HUES6 (cell line): ENCODE measurements at regions not wholly inside any gene's neighbourhood (a gene's known extent, or its start where the extent isn't known, plus 50 kb on each side); places are given as distances from the start of the nearest gene placed in this dataset.

Experiments
- H3K27ac ChIP-seq: 2 replicates; pipeline ENCODE4 v1.7.0; 2013; ENCODE audit warnings: low read depth, mild to moderate bottlenecking, low read length, inconsistent platforms
- H3K27me3 ChIP-seq: 2 replicates; pipeline ENCODE4 v1.6.1; 2013; ENCODE audit warnings: low read length; ENCODE audit not compliant: control insufficient read depth, insufficient read depth
- H3K36me3 ChIP-seq: 2 replicates; pipeline ENCODE4 v1.6.1; 2013; ENCODE audit warnings: low read length; ENCODE audit not compliant: control insufficient read depth, insufficient read depth
- H3K4me1 ChIP-seq: 2 replicates; pipeline ENCODE4 v1.6.1; 2013; ENCODE audit warnings: low read length; ENCODE audit not compliant: control insufficient read depth, insufficient read depth
- H3K4me3 ChIP-seq: 2 replicates; pipeline ENCODE4 v1.5.1; 2013; ENCODE audit warnings: low read depth, low read length
- H3K9ac ChIP-seq: one replicate; pipeline ENCODE4 v1.6.1; 2013; ENCODE audit warnings: mild to moderate bottlenecking, low read length
- H3K9me3 ChIP-seq: 2 replicates; pipeline ENCODE4 v1.6.1; 2013; ENCODE audit warnings: low read depth, low read length; ENCODE audit not compliant: control insufficient read depth, insufficient read depth

DNA sequence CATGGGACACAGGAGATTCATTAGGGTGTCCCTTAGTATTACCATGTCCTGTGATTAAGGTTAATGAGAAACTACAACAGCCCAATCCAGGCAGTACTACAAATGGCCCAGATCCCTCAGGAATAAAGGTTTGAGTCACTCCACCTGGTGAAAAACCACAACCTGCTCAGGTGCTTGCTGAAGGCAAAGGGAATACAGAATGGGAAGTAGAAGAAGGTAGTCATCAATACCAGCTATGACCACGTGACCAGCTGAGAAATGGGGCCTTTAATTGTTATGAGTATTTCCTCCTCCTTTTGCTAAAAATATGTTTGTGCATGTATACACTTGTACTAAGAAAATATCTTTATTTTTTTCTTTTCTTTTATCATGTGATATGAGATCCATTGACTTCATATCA, 91.1 kb upstream of the ADAMTS5 start:
- H3K27ac ChIP-seq = no peak overlapping the region
- H3K4me3 ChIP-seq = no peak overlapping the region
- no peak overlapping the region for H3K9ac ChIP-seq
- H3K36me3 ChIP-seq = no peaks in the 10 kb centered on the region
- H3K27me3 ChIP-seq = no peaks in the 10 kb centered on the region
- H3K4me1 ChIP-seq = no peaks in the 10 kb centered on the region
- H3K9me3 ChIP-seq = peaks cover 12% of the 10 kb centered on the region

DNA sequence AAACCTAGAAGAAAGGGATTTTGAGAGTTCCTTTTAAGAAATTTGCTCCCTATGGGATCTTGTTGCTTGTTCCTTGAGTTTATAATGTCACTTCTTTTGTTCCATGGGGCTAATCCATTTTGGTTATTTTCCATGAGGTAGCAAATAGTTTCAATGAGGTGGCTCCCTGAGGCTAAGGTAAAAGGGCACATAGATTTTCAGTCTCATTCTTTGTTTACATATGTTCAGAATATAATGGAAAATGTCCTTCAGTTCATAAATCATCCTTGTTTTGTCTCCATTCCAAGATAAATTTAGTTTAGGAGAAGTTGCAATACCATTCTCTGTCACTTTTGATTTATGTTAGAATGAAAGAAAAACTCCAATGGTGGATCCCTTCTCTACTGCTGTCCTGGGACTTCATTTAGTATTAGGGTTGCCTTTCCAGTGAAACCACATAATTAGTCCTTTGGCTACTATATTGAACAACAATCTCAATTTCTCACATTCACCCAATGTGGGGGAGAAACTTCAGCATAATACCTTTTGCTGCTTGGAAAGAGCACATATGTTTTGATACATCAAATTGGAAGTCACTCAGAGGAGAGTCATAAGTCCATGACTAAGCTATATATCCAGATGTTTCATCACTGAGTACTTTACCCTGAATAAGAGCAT, 80.9 kb upstream of the ADAMTS5 start:
- Histone ChIP-seq H3K4me1 (no peaks in the 10 kb centered on the region), H3K9me3 (no peaks in the 10 kb centered on the region), H3K9ac (no peak overlapping the region), H3K27me3 (no peaks in the 10 kb centered on the region), H3K27ac (no peak overlapping the region), H3K36me3 (no peaks in the 10 kb centered on the region), H3K4me3 (no peak overlapping the region)

DNA sequence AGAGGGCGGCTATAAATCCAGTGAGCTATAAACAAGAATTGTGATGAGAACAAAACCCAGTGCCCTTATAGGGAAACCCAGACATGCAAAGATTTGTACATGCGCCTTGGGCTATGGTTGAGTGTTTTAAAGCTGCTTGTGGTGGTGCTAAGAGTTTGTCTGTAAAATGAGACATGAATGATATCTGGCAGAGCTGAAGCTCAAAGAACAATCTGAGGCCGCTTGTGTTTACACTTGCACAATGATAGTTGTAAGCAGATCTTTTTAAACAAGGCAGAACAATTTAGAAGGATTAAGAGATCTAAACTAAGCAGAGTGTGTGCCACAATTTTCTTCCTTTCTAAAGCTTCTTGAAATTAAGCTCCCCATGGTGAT, 80.4 kb upstream of the ADAMTS5 start:
- H3K4me3 ChIP-seq = no peak overlapping the region
- H3K36me3 ChIP-seq = no peaks in the 10 kb centered on the region
- H3K27me3 ChIP-seq = no peaks in the 10 kb centered on the region
- no peaks in the 10 kb centered on the region for H3K9me3 ChIP-seq
- H3K9ac ChIP-seq = no peak overlapping the region
- no peak overlapping the region for H3K27ac ChIP-seq
- no peaks in the 10 kb centered on the region for H3K4me1 ChIP-seq

DNA sequence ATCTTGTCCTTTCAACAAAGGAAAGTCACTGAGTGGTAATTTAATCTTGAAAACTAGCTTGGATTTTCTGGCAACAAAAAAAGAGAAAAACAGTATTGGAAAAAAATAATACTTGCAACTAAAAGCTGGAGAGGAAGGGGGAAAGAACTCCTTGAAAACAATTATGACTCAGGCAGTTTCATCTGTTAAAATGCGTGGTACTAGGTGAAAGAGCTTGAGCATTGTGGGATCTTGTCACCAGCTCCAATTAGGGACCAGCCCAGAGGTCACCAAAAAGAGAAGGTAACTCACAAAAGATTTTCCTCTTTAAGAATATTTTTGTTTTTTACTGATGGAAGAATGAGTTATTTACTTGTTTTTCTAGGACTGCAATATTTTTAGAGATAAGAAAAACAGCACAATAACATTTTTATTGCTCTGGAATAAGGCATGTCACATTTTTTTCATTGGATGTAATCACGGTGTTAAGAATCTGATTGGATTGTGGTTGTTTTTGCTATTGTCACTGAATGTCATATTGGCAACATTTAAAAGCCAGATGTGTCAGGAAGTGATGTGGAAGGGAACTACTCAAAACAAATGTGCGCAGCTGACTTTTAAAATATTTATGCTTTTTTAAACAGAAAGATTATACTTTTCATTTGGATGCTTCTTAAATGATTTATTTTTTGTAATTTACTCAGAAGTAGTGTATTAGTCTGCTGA, 78.5 kb upstream of the ADAMTS5 start:
- Histone ChIP-seq H3K4me3 (no peak overlapping the region), H3K36me3 (no peaks in the 10 kb centered on the region), H3K4me1 (no peaks in the 10 kb centered on the region), H3K27me3 (no peaks in the 10 kb centered on the region), H3K9me3 (no peaks in the 10 kb centered on the region), H3K27ac (no peak overlapping the region), H3K9ac (no peak overlapping the region)

DNA sequence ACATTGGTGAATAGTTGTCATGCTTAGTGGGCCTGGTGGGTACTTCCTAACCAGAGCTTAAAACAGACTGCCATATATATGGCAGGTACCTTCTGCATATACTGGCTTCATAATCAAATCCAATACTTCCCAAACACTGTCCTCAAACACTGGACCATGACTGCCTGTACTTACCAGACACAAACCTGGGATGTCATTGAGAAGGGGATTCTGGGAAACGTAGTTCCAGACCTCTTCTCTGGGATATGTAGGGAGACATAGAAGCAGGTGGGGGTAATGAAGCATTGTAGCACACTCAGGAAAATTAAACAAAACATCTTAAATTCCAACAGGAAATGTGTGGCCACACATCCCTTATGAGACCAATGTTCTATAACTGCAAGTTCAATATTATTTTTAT, 76.5 kb upstream of the ADAMTS5 start:
- no peak overlapping the region for H3K9ac ChIP-seq
- H3K27me3 ChIP-seq = no peaks in the 10 kb centered on the region
- no peak overlapping the region for H3K4me3 ChIP-seq
- no peaks in the 10 kb centered on the region for H3K36me3 ChIP-seq
- no peak overlapping the region for H3K27ac ChIP-seq
- no peaks in the 10 kb centered on the region for H3K4me1 ChIP-seq
- H3K9me3 ChIP-seq = no peaks in the 10 kb centered on the region

DNA sequence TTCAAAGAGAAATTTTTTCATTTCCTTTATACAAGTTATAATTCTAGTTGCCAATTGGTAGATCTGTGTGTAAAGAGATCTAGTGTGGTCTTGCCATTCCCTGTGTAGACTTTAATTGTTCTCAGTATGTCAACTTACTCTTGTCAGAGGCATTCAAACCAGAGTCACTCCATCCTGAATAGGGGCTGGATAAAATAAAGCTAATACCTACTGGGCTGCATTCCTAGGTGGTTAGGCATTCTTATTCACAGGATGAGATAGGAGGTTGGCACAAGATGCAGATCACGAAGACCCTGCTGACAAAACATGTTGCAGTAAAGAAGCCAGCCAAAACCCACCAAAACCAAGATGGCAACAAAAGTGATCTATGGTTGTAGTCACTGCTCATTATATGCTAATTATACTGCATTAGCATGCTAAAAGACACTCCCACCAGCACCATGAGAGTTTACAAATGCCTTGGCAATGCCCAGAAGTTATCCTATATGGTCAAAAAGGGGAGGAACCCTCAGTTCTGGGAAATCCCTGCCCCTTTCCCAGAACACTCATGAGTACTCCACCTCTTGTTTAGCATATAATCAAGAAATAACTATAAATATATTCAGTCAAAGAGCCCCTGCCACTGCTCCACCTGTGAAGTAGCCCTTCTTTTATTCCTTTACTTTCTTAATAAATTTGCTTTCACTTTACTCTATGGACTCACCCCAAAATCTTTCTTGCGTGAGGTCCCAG, 74.0 kb upstream of the ADAMTS5 start:
- Histone ChIP-seq H3K4me3 (no peak overlapping the region), H3K9ac (no peak overlapping the region), H3K9me3 (no peaks in the 10 kb centered on the region), H3K27ac (no peak overlapping the region), H3K27me3 (no peaks in the 10 kb centered on the region), H3K36me3 (no peaks in the 10 kb centered on the region), H3K4me1 (no peaks in the 10 kb centered on the region)

DNA sequence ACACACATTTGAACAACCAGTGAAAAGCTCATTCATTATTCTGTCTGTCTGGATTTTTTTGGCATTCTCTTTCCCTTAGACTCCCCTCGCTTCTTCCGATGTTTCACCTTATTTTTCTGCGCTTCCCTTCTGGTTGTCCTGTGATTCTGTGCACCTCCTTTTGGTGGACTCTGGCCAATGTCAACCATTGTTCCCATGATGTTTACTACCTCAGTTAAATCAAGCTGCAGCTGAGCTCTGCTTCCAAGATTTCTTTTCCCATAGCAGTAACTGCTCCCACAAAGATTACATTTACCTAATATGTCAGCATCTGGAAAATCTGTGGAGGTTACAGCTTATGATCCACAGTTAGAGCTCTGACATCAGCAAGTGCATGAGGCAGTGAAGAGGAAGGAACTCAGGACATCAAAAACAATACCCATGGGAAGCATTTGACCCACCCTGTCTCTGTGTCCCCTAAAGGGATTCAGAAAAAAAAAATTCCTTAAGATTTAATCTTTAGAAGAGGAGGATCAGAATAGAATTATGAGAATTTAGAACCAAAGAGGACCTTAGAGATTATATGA, 69.9 kb upstream of the ADAMTS5 start:
- H3K4me1 ChIP-seq = no peaks in the 10 kb centered on the region

DNA sequence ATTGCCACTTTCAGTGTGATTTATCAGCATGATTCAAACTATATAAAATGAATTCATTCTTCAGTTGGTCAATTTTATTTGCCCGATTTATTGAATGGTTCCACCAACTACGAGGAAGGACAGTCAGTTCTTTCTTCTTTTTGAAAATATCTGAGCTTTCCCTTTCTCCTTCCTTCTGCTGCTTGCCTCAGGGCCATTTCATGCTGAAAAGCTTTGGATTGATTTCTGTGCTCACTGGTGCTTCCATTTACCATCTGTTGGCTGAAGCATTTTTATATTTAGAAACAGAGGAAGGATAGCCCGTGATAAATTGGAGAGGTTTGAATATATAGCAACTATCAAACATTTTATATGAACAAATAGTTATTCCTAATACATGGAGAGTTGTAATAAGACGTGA, 68.9 kb upstream of the ADAMTS5 start:
- no peaks in the 10 kb centered on the region for H3K9me3 ChIP-seq
- H3K4me3 ChIP-seq = no peak overlapping the region
- H3K27ac ChIP-seq = no peak overlapping the region
- H3K27me3 ChIP-seq = no peaks in the 10 kb centered on the region
- H3K4me1 ChIP-seq = no peaks in the 10 kb centered on the region
- no peak overlapping the region for H3K9ac ChIP-seq
- no peaks in the 10 kb centered on the region for H3K36me3 ChIP-seq

More for the DNA sequence above, 69.9 kb upstream of the ADAMTS5 start:
- H3K36me3 ChIP-seq = no peaks in the 10 kb centered on the region
- H3K4me3 ChIP-seq = no peak overlapping the region
- H3K27ac ChIP-seq = no peak overlapping the region
- H3K27me3 ChIP-seq = no peaks in the 10 kb centered on the region
- no peaks in the 10 kb centered on the region for H3K9me3 ChIP-seq
- H3K9ac ChIP-seq = no peak overlapping the region

DNA sequence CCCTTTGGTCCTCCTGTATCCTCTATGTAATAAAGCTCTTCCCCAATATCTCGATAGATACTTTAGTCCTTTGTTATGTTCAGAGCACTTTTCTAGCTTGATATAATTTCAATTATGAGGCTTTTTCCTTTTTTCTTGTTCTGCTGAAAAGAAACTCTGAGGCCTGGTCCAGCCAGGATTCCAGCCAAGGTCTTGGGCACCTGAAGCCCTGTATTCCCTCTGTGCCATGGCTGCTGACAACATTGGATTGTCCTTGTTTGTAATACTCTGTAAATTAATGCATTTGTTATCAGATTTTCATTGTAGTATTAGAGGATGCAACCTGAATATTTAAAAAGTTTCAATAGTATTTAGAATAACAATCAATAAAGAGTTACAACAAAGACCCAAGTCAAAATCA, 67.9 kb upstream of the ADAMTS5 start:
- H3K4me1 ChIP-seq = no peaks in the 10 kb centered on the region
- H3K36me3 ChIP-seq = no peaks in the 10 kb centered on the region

DNA sequence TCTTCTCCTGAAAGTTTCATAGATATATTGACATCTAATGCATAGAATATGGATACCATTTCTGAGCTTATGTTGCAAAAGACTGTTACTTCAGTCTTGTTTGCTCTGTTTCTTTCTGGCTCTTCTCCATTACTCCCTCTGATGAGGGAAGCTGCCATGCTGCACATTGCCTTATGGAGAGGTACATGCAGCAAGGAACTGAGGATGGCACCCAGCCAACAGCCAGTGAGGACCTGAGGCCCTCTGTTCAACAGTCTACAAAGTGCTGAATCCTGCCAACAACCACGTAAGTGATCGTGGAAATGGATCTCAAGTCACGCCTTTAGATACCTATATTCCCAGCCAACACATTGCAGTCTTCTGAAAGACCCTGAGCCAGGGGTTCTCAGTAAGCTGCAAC, 66.6 kb upstream of the ADAMTS5 start:
- Histone ChIP-seq H3K4me1 (no peaks in the 10 kb centered on the region), H3K9ac (no peak overlapping the region), H3K27me3 (no peaks in the 10 kb centered on the region), H3K9me3 (no peaks in the 10 kb centered on the region), H3K4me3 (no peak overlapping the region), H3K36me3 (no peaks in the 10 kb centered on the region), H3K27ac (no peak overlapping the region)

More for the DNA sequence above, 67.9 kb upstream of the ADAMTS5 start:
- H3K27ac ChIP-seq = no peak overlapping the region
- no peaks in the 10 kb centered on the region for H3K27me3 ChIP-seq
- H3K9ac ChIP-seq = no peak overlapping the region
- no peaks in the 10 kb centered on the region for H3K9me3 ChIP-seq
- no peak overlapping the region for H3K4me3 ChIP-seq

DNA sequence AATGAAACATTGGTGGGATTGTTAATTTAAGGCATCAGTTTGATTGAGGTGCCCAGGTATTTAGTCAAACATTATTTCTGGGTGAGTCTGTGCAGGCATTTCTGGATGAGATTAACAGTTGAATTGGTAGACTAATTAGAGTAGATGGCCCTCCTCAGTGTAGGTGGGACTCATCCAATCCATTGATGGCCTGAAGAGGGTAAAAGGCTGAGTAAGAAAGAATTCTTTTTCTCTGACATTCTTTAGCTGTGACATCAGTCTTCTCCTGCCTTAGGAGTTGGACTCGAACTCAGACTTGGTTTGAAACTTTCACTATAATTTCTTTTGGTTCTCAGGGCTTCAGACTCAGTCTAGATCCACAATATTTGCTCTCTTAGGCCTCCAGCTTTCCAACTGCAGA, 59.6 kb upstream of the ADAMTS5 start:
- Histone ChIP-seq H3K9ac (peak overlapping the region; percentile 72), H3K27ac (peak overlapping the region; percentile 93)

More for the DNA sequence above, 59.6 kb upstream of the ADAMTS5 start:
- Histone ChIP-seq H3K27me3 (no peaks in the 10 kb centered on the region), H3K36me3 (no peaks in the 10 kb centered on the region), H3K4me3 (peak overlapping the region; percentile 48), H3K9me3 (no peaks in the 10 kb centered on the region), H3K4me1 (peaks cover 27% of the 10 kb centered on the region)
